MV-4-11 (cell line): ENCODE measurements at regions not wholly inside any gene's neighbourhood (a gene's known extent, or its start where the extent isn't known, plus 50 kb on each side); places are given as distances from the start of the nearest gene placed in this dataset.

ENCODE experiments used
- DNase-seq: peaks from one replicate; lab custom pipeline; 2025; lab: John Stamatoyannopoulos, UW

DNA sequence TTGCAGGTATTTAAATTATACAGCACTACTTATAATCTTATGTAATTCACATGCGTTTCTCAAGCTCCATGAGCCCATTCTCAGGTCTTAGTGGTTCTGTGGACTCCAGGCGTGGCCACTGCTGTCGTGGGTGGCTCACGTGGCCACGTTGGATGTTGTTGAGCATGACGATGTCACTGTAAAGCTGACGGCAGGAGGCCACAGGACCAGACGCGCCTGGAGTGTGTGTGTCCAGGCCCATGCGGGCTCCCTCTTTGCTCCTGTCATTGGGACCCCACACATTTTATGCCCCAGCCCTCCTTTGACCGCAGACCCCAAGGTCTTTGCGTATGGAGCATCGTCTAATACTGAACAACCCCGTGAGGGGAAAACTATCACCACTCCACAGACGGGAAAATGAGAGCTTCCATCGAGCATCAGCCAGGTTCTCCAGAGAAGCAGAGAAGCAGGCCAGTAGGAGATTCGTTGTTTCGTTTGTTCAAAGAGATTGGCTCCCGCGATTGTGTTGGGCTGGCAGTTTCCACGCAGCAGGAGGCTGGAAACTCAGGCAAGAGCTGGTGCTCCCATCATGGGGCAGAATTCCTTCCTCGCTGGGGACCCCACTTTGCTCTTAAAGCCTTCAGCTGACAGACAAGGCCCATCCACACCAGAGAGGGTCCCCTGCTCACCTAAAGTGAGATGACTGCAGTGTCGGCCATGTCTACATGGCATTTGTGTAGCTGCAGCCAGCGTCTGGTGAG lies 129.3 kb upstream of the SPACA7 start:
- DNase-seq = no peak

DNA sequence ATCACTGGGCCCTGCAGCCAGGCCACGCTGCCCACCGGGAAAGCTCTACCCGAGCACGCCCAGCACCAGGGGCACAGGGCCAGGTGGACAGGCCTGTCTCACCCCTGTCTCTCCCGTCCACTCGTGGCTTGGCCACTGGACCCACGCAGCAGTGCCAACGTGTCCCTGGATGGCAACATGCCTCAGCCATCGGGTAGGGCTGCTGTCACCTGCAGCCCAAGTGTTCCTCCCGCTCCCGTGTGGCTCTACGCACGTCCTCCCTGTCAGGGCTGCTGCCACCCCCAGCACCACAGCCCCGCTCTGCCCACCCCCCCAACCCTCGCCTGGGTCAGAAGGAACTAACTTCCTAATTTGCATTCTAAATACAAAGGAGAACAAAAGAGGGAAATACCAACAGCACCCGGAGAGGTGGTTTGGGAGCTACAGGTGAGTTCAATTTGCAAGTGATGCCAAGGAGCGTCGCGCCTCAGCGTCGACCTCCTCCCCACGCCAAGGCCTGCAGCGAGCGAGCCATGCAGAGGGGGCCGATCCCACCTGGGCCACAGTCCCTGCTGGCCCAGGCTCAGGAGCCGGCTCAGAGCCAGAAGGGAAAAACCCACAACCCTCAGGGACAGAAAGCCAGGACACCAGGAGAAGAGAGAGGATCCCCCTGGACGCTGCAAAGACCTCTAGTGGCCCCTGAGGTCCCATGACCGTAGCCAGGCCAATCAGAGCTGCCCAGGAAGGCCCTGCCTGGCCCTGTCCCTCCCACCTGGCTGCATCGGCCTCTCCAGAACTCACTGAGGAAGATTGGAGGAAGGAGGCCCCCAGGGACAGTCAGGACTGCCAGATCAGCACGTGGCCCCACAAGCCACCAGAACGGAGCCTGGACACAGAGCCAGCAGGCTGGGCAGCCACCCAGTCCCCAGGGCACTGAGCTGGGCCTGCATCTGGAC lies 128.4 kb upstream of the SPACA7 start:
- DNase-seq = no peak

DNA sequence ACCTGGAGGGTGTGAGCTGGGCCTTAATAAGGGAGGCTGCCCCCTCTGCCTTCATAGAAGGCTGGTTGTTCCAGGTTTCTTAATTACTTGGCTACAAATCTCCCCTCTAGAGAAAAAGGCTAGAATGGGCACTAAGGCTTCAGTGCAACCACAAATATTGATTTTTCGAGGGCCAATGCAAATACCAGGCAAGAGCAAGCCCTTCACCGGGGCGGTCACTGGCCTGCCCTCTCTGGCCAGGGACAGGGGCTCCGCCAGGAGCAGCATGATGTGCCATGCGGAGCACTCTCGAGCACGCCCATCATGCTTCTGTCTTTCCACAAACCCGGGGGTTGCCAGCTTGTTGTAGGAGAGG lies 127.8 kb upstream of the SPACA7 start:
- no peak for DNase-seq

DNA sequence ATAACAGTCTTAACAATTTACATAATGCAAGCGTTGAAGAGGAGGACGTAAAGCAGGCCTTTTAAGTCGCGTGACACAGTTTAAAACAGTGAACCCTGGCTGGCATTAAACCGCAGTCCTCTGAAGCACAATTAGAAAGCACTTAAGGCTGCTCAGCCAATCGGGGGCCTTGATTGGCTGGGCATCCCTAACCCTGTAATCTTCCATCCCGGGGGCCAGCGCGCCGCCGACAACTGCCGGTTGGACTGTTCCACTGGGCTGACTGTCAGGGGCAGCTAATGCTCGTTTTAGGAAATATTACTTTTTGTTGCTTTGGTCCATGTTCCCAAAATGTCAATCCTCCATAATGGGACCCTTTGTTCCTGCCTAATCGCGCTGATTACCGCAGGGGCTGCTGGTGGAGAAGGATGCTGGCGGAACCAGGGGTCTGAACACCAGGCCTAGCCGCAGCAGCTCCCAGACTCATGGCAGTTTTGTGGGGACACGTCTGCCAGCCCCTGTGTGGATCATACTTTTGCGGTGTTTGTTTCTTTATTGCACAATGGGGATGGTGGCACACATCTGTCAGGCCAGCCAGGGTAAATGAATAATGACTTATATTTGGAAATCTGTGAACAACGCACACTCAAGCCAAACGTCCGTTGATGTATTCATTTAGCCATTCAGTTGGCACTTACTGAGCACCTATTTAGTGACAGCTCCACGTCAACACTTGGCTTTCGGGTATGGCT lies 127.1 kb upstream of the SPACA7 start:
- DNase-seq = no peak

DNA sequence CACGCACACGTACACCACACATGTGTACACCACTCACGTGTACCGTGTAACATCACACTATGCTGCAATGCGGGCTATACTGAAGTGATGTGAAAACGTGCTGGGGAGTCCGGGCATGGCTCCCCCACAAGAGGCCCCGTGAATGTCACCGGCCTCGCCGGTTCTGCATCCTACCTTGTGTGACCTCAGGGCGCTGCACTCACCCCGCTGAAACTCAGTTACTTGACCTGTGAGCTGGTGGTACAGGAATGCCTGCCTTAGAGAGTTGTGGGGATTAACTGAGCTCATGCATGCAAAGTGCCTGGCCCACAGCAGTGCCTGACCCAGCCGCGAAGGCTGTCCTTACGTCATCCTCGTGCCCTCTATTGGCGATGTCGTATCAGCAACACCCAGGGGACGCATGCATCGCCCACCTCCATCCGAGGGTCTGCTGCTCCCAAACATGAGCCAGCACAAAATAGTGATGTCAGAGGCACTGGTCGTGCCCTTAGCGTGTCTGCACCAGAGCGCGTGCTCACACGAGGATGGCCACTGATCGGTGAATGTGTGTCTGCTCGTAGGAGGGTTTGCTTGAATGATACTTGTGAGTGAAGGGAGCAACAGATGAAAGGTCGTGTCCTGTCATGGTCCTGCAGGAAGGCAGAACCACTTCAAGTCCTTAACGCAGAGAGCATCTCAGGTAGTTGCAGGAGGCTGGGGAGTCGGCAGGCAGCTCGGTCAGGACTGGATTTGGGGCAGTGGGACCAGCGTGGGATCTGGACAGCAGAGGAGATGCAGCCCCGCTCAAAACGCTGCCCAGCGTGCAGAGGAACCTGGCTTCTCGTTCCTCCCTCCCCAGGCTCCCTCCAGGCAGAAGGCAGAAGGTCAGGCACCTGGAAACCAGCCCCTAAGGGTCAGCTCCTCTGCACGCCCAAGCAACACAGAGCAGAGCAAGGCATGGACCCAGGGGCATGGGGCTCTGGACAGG lies 126.2 kb upstream of the SPACA7 start:
- no peak for DNase-seq

DNA sequence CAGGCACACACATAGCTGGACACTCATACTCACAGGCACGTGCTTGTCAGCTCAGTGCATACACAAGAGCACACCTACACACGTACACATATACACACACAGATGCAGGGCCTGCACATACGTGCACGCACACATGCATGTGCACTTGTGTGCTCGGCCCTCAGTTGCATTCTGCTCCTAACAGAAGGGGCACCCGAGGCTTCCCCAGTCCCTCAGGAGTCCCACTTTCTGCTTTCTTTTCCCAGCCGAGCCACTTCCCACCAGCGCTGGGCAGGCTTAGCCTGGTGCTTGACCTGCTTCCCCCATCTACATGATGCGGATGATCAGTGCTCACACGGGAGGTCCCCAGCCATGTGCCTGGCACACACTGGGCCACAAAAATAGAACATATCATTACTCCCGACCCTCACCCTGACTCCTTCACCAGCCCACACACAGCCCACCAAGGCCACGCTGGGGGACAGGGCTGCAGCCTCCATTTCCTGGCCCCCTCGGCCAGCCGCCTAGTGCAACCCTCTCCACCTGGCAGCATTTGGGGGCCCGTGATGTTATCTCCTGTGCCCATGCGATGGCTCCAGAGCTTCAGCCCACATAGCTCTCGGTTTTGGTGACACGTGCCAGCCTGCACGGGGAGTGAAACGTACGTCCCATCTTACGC lies 125.2 kb upstream of the SPACA7 start:
- DNase-seq = no peak

DNA sequence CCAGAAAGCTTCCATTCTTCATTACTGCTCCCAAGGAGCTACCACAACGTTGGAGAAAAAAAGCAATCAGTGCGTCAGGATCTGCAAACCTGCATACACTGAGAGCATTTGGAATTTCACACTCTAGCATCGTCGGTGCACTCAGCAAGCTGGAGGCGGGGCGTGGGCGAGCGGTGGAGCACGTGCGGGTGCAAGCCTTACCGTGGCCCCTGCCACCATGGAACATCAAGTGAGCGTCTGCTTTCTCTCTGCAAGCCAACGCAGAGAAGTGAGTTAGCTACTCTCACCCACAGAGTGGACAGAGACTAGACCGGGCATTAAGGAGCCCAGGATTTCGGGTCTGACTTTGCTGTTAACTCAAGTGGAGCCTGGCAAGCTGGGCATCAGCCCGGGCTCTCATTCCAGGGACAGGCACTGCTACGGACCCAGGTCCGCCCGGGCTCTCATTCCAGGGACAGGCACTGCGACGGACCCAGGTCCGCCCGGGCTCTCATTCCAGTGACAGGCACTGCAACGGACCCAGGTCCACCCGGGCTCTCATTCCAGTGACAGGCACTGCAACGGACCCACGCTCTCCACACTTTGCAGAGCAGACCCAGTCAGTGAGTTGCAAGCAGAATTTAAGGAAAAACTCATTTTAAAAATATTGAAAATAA lies 124.1 kb upstream of the SPACA7 start:
- no peak for DNase-seq

DNA sequence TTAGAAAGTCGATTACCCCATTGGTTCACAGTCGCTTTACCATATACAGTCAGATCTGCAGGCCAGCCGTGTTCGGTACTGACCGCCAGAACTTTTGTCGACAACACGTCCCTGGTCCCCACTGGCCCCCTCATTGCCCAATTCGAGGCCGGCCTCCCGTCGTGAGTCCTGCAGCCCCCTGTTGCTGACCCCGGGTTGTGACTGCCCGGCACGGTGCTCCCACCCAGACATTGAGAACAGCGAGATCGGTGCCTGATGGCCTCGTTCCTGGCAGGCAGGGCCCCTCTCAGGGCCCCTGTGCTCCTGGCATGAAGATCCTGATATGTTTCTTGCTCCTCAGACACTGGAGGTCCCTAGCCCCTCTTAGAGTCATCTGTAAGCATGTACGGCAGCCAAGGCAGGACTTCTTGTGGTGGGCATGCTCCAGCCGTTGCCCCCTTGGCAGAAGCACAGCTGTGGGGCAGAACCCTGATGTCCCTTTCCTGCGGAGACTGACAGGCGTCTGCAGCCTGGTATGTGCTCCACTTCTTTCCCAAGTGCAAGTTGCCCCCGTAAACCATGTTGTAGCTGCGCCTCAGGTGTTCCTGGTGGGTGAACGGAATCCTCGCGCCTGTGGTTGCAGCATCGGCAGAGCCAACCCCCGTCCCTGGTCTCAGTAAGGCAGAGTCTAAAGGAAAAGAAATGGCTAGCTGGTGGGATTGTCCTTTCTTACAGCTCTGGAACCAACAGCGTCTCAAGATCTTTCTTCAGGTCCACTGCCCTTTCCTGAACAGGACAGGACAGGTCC lies 123.2 kb upstream of the SPACA7 start:
- DNase-seq = no peak

DNA sequence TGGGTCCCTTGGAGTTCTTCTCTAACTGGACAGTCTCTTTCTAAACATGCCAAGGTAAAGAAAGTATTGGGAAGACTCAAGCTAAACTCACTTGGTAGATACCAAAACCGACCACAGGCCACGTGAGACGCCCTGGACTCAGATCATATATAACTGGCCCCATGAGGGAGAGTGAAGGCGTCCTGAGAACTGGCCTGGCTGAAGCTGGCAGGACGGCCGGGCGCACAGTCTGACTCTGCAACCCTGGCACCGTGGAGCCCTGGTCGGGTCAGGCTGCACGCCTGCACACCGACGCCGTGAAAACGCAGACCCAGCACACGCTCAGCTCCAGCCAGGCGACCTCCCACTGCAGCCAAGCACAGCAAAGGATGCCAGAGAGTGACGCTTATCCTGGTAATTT lies 122.5 kb upstream of the SPACA7 start:
- no peak for DNase-seq

DNA sequence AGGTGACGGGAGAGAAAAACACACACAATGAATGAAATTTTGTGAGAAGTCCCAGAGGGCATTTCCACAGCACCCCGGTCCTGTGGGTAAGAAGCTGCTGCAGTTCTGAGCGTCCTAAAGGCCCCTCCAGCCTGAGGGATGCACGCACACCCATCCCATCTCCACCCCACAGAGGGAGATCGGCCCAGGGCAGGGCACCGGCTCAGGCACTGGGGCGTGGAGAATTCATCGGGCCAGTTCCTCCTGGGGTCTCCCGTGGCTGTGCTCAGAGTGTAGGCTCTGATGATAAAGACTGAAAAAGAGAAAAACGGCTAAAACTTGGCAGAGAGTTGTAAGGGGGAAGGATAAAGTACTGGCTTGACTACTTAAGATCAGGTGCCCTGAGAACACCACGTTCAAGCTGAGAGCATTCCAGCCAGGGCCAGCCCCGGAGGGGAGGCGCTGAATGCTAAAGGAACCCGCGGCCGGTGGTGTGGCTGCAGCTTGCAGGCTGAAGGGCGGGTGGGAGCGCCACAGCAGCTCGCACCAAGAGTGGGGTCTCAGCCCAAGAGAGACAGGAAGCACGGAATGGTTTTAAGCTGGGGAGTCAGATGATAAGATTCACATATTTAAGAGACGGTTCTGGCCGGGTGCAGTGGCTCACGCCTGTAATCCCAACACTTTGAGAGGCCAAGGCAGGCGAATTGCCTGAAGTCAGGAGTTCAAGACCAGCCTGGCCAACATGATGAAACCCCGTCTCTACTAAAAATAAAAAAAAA lies 121.9 kb upstream of the SPACA7 start:
- DNase-seq = no peak

DNA sequence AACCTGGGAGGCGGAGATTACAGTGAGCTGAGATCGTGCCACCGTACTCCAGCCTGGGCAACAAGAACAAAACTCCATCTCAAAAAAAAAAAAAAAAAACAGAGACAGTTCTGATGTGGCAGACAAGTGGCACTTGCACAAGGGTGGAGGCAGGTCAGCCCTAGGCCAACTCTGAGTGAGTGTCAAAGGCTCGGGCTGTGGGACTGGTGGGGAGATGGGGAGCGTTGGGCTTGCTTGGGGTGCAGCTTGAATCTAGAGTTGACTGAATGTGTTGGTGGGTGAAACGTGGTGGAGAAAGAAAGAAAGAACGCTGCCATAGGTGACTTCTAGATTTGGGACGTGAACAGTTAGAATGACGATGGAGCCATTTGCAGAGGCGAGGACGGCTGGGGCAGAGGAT lies 121.3 kb upstream of the SPACA7 start:
- no peak for DNase-seq

DNA sequence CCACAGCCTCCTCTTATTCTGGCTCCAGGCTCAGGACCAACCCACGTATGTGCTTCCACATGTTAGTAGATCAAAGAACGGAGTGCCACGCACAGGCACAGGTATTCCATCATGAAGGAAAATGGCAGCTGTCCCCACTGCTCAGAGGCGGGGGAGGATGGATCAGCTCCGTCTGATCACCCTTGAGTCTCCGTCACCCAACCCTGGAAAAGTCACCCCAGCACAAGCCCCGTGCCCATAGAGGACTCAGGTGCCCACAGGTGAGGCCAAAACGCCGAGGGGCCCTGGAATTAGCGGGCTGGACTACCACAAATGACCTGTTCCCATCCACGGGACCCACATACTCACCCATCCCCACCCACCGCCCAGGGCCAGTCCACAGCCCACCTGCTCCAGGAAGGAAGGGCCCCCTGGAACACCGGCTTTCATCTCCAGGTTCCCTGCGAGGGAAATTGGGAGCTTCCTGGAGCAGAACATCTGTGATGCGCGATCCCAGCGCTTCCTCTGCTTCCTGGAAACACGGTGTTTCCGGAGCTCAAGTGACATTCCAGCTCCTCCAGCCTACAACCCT lies 120.5 kb upstream of the SPACA7 start:
- no peak for DNase-seq

DNA sequence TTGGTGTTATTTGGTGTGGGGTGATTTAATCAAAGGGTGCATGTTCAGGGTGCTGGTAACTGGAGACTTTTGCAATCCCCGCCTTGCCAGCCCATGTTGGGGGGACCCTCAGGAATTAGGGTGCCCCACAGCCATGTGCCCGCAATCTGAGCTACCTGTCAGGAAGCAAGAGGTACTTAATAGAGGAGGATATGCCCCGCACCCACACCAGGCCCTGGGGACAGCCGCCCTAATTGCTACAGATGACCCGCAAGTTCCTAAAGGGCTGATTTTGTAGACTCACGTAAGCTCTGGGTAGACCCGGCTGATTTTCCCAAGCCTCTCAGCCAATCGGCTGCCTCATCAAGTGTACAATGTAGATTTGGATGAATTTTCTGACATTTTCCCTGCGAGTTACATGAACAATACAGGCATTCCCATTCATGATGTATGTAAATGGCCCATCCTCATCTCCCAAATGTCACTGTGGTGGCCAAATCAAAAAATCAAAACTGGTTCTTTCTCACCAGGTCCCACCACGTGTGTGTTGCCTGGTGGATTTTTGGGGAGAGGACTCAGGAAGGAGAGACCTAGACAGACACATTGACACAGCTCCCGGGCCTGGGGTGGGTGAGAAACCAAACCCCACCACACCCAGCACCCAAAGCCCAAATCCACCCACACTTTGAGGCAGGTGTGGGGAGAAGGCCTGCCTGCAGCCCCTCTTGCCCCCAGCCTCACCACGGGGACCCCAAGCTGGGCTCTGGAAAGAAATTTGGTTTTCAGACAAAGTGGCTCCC lies 119.2 kb upstream of the SPACA7 start:
- DNase-seq = no peak

DNA sequence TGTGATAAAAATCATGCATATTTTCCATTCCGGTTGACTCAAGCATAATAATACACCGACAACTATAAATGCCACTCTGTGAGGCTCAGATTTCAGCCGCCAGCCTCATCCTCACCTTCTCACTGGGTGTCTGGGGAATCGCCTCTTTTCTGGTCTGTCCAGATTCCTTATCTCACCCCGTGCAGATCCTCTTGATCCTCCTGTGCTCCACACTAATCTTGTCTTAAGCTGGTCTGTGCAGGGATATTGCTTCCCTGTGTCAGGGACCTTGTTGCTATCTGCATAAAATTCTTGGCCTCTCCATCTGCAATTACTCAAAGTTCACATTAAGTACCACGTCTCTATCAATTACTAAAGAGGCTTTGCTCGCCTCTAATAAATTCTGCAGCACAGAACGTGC lies 116.6 kb upstream of the SPACA7 start:
- DNase-seq = no peak

DNA sequence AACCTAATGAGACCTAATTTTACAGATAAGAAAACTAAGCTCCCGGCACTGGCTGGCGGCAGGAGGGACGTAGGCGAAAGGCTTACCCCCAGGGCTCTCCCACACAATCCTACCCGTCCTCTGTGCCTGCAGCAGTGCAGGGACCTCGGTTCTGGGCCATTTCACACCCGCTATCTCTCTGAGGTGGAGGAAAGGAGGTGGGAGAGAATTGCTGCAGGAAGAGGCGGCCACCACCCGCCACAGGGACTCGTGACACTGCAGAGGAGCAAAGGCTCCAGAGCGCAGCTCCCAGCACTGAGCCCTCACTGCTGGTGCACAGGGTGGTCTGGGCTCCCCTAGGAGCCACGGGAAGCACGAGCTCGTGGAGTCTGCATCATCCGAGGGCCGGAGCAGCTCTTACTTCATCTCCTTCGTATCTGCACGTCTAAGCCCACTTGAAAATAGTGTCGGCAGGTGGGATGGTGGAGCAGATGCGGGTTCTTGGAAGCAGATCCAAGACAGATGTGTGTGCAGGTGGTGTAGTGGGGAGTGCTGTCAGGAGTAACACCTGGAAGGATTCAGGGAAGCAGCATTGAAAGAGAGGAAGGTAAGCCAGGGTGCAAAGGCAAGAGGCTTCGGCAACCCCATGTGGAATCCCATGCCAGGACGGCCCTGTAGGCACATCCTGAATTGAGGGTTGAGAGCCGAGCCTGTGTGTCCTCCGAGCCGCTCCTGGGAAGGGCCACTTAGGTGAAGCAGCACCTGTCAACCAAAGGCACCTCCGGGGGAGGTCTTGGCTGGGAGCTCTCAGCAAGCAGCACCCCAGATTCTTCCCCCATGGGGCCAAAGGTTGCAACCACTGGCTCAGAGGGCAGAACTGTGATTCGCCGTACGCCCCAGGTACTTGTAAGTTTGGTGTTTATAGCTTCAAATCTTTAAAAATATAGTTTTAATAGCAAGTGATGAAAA lies 115.8 kb upstream of the SPACA7 start:
- DNase-seq = no peak

DNA sequence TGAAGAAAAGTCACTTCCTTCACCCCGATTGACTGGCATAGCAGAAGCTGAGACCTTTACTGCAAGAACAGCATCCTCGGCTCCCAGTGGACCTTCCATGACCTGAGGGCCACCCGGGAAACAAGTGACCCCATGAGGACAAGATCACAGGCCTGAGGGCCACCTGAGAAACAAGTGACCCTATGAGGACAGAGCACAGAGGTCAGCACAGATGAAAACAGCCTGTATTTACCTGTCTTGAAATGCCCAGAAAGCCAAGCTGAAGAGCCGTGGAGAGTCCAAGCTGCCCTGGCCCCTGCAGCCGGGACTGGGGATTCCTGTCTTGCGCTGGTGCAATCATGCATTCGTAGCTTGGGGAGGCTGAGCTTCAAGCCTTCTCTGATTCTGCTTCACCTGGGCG lies 114.2 kb upstream of the SPACA7 start:
- no peak for DNase-seq

DNA sequence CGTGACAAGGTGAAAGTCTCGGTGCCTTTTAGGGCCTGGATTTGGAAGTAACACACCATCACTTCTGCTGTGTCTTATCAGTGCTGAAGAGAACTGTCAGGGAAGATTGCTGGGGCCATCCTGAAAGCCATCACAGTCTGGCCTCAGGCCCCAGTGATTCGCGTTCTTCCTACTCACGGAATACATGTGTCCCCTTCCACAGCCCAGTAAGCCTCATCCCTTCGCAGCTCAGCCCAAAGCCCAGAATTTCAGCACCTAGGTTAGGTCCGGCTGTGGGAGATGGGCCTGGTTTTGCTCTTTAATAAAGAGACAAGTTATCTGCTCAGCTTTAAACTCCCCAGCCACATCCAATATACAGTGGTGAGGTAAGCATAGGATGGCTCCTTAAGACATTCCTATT lies 113.0 kb upstream of the SPACA7 start:
- DNase-seq = no peak
